Stromal cell of bone marrow (primary cell): ENCODE measurements at regions not wholly inside any gene's neighbourhood (a gene's known extent, or its start where the extent isn't known, plus 50 kb on each side); places are given as distances from the start of the nearest gene placed in this dataset.
"Not testable (repeated sequence)": the region's sequence is repeated elsewhere in the genome, so short reads cannot be mapped to it uniquely, and the experiment has no call there.

ENCODE experiments used
- DNase-seq: peaks from one replicate; pipeline ENCODE4 v3.0.0-alpha.2; 2012; ENCODE audit warnings: low read depth

DNA sequence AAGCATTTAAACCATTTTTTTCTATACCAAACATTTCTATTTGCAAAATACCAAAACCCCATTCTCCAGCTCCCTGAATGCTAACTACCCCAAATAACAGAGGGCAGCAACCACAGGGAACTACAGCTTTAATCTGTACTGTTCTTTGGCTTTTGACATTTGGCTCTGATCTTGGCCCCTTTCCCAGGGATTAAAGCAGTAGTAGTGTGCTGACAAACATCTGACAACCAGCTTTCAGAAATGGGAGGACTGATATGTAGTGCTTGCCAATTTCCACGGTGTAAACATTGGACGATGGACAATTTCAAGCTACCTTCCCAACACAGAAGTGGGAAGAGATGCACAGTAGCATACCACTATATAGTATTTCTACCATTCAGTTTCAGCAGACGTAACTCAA is 88.4 kb upstream of the TEAD1 start:
- no peak for DNase-seq

DNA sequence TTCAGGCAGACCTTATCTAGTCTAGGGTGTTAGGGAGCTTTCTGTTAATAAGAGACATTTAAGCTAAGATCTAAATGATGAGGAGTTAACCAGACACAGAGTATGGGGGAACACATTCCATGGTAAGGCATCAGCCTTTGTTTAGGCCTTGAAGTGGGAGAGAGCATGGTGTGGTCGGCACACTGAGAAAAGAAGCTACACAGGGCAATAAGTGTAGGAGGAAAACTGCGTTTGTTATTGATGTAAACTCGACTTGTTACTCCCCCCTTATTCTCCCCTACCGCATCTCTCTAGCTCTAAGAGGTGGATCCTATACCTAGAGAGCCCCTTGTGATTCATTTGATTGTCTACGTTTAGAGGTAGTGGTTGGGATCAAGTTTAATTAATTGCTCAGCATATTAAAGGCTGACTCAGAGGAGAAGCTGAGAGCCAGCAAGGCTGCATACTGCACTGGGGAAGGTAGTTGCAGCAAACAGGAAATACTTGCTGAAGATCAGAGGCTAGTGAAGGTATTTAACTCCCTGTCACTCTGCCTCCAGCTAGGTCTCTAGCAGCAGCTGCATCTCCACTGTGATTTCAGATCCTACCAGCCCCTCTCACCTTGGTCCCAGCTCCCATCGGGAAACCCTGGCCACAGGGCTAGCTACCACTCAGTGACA is 86.8 kb upstream of the TEAD1 start:
- no peak for DNase-seq

DNA sequence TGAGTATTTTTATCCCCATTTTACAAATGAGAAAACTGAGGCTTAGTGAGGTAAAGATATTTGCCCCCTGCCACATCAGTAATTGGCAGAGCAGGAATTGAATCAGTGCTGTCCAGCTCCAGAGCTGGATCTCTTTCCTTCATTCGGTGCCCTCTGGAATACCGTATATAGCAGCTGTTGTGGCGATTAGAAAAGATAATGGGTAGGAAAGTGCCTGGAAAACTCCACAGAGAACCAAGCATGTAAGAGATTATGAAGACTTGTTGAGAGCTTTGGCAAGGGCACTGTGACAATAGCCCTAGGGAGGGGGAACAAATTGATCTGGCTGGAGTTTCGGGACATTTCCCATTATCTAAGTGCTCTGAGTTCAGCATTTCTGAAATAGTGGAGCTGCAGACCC is 82.5 kb upstream of the TEAD1 start:
- DNase-seq, result no peak

DNA sequence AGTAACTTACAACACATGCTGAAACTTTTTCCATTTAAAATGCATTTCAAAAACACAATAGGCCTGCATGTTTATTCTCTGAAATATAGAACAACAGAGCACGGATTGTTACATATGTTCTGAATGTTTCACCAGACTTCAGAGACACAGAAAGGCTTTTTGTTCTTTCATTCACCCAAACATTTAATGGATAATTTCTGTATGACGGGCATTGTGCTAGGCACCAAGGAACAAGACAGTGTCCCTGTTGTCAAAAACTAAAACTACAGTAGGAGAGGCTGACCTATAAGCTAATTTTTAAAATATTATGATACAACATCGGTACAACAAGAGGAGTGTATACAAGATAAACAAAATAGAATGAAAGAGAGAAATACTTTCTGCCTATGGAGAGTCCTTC is 81.9 kb upstream of the TEAD1 start:
- DNase-seq, result no peak

DNA sequence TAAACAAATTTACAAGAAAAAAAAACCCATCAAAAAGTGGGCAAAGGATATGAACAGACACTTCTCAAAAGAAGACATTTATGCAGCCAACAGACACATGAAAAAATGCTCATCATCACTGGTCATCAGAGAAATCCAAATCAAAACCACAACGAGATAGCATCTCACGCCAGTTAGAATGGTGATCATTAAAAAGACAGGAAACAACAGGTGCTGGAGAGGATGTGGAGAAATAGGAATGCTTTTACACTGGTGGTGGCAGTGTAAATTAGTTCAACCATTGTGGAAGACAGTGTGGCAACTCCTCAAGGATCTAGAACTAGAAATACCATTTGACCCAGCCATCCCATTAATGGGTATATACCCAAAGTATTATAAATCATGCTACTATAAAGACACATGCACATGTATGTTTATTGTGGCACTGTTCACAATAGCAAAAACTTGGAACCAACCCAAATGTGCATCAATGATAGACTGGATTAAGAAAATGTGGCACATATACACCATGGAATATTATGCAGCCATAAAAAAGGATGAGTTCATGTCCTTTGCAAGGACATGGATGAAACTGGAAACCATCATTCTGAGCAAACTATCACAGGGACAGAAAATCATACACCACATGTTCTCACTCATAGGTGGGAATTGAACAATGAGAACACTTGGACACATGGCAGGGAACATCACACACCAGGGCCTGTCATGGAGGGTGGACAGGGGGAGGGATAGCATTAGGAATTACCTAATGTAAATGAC is 79.0 kb upstream of the TEAD1 start:
- not testable (repeated sequence) for DNase-seq

DNA sequence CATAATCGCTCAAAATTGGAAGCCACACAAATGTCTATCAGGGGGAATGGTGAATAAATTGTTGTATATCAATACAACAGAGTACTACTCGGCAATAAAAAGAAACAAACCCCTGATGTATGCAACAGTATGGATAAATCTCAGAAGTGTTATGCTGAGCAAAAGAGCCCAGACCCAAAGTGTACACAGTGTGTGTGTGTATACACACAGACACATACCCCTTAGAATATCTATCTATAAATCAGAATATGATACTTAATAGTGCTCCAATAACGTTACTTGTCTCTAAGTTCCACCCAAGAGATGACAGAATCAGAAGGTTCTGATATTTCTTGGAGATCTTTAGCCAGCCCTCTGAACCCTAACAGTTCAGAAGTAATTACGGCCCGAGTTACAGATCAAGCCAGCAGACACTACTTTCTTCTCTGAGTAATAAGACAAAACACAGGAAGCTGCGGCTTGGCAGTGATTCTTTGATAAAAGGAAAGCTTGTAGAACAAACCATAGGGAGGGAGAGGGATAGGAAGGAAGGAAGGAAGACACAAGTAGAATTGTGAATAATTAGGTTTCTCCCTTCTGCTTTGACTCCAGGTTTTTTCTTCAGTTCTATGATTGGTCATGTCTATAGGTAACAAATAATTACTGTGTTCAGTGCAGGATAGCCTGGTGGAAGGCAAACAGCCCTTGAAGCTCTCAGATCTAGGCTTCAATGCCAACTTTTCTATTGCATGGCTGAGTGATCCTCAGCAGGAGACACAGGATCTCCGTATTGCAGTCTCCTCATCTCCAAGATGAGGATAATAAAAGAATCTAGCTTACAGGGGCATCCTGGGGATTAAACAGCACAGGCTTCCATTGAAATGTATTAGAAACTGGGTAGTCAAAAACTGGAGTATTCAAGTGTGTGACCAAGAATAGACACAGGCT is 75.6 kb upstream of the TEAD1 start:
- DNase-seq, result no peak

DNA sequence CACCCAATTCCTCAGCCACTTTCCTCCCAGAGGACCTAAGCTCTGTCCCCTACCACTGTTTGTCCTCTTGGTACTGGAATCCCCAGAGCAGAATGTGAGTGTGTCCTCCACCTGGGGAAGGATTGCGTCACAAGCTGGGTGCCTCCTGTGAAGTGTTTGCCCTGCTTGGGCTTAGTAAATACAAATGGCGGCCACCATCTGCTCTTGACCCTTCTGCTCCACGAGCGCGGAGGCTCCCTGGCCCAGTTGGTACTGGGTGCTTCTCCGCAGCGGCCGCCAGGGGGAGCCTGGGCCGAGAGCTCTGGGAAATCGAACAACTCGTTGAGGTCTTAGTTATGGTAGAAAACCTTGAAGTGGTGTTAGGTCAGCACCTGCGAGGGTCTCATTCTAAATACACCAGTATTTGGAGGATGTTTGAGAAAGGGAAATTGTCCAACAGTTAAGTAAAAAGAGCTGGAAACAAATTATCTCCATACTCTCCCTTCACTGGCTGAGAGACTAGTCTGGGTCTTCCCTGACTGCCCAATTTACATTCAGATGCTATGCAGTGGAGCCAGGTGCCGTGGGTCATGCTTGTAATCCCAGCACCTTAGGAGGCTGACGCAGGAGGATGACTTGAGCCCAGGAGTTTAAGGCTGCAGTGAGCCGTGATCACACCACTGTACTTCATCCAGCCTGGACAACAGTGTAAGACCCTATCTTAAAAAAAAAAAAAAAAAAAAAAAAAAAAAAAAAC is 74.6 kb upstream of the TEAD1 start:
- DNase-seq, result no peak

DNA sequence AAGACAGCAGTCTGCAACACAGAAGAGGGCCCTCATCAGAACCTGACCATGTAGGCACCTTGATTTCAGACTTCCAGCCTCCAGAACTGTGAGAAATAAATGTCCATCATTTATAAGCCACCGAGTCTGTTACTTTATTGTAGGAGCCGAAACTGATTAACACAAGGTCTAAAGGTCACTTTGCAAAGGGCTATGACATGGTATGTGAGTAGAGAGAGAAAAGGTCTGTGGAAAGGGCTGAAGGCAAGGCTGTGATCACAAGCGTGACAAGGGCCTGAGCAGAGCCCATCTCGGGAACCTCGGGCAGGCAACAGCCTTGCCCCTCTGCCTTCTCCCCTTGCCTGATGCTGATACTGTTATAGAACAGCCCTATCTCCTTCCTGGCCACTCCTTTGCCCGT is 73.4 kb upstream of the TEAD1 start:
- DNase-seq, result no peak

DNA sequence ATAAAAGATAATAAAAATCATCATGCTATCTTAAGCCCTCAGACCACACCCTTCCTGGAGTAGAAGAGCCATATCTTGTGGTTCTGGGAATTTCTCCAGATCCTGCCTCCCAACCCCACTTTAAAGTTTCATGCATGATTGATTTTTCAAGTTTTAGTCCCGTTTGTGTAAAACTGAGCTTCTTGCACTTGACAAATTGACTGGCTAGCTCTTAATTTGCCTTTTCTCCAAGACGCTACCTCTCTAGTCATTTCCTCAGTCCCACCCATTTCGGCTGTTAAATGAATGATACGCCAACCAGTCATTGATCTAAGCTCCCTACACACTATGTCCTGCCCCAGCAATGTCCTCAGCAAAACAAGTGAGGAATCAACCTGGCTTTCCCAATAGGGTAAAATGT is 71.8 kb upstream of the TEAD1 start:
- DNase-seq, result no peak

DNA sequence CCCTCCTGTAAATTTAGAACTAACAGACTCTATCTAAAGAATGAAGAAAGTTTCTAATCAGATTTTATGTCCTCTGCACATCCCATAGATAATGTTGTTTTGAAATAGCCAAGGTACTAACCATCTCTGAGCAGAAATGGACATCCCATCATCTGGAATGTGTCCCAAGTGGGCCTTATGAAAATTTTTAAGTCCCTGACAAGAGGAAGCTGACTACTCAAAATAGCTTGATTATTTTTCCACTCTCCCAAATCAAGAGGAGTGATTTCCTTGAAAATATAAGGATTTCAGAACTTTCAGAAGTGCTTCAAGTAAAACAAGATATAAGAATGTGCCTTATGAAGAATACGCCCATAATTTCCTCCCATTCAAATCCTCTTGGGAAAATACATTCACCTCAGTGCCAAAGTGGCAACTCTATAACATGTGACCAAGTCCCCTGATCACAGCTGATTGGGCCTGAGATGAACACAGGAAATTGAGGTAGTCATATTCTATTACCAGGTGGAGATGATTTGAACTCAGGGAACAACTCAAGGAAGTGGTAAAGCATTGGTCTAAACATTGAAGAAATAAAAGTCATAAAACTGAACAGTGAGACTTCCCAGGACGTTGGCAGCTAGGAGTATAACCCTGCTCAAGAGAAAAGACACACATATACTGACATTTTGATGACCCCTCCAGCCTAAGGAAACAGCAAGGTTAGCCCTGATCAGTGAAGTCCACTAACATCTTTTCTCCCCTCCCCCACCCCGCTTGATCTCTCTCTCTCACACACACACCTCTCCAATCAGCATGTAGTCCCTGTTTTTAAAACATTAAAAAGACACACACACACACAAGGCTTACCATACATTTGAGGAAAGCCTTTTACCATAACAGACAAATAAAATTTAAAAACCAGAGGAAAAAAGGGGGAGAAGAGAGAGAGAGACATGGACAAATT is 70.8 kb upstream of the TEAD1 start:
- DNase-seq, result no peak

DNA sequence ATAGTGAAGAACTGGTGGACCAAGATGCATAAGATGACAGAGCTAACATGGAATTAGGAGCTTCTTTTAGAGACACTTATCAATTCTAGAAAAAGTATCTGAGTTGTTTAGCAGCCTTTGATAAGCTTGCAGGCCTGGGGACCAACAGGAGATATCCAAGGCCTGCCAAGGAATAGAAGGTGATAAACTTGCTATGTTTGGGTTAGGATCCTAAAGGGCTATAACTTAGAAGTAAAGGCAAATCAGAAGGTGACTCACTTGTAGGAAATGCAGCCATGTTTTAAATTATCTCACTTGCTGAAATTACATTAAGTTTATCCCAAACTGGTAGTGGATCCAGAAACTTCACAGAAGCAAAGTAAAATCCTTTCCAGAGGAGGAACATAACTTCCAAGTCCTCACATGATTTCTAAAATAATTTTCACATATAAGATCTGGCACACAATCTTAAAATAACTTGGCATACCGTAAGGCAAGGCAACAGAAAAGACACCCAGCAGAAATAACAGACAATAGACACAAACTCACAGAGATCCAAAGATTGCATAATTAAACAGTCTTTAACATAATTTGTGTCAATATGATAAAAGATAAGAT is 69.6 kb upstream of the TEAD1 start:
- no peak for DNase-seq

DNA sequence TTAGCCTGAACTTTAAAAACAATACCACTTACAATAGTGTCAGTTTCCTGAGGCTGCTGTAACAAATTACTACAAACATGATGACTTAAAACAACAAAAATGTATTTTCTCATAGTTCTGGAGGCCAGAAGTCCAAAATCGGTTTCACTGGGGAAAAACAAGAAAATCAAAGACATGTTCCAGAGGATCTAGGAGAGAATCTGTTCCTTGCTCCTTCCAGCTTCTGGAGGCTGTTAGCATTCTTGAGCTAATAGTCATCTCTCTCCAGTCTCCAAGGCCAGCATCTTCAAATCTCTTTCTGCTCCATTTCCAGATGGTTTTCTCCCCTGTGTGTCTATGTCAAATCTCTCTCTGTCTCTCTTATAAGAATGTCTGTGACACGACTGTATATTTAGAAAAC is 67.6 kb upstream of the TEAD1 start:
- DNase-seq, result peak; percentile 64

DNA sequence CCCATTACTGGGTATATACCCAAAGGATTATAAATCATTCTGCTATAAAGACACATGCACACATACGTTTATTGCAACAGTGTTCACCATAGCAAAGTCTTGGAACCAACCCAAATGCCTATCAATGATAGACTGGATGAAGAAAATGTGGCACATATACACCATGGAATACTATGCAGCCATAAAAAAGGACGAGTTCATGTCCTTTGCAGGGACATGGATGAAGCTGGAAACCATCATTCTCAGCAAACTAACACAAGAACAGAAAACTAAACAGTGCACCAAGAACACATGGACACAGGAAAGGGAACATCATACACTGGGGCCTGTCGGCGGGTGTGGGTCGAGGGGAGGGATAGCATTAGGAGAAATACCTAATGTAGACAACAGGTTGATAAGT is 65.5 kb upstream of the TEAD1 start:
- not testable (repeated sequence) for DNase-seq

DNA sequence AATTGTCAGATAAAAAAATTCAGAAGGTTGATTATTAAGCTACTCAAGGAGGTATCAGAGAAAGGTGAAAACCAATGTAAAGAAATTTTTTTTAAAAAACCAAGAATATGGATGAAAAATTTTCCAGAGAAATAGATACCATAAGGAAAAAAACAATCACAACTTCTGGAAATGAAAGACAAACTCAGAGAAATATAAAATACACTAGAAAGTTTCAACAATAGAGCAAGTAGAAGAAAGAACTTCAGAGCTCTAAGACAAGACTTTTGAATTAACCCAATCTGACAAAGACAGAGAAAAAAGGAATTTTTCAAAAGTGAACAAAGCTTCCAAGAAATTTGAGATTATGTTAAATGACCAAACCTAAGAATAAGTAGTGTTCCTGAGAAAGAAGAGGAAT is 62.9 kb upstream of the TEAD1 start:
- DNase-seq, result no peak

DNA sequence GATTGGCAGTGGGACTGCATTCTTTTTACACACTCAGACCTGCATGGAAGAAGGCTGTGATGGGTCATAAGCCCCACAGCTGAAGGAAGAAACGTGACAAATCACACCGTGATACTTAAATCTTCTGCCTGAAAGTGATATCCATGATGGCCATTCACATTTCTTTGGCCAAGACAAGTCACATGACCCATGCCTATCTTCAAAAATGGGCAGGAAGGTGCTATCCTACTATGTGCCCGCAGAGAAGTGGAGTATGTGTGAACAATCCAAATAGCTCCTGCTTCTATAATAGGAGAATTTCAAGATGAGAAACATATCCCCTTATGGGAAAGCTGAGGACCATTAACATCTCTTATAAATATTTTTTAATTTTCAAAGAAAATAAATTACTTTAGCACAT is 56.6 kb upstream of the TEAD1 start:
- DNase-seq, result no peak

DNA sequence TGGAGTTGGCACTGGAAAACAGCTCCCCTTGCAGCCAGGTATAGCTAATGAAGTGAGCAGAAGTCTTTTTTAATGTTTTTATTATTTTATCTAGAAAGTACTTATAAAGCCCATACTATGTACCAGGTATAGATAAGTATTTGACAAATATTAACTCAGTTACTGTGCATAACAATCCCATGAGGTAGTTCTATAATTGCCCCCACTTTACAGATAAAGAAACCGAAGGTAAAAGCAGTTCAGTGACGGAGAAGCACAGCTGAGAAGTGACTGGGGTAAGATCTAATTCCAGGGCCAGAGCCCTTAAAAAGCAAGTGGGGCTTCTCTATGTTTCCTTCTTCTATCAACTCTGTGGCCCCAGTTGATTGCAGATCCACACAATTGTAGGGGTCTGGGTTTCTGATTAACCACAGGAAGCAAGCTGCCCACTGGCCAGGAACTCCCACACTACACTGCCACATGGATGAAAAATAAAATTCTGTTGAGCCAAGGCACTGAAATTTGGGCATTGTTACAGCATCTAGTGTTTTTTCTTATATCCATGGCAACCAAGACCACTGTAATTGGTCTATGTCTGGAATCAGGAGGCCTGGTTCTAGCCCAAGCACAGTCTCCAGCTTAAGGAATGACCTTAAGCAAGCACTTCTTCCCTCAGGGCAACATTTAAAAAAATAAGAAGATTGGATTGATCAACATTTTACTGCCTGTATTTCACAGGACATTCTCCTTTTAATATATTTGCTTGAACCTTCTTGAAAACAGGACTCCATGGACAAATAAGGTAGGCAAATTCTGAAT is 55.3 kb upstream of the TEAD1 start:
- no peak for DNase-seq

DNA sequence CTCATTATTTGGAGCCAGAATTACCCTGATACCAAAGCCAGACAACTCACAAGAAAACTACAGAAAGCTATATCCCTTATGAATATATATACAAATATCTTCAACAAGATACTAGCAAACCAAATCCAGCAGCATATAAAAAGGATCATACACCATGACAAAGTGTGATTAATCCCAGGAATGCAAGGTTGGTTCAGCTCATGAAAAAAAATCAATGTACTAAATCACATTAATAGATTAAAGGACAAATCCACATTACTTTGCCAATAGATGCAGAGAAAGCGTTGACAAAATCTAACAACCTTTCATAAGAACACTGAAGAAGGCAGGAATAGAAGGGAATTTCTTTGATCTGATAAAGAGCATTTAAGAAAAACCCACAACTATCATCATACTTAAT is 50.4 kb upstream of the TEAD1 start:
- DNase-seq, result no peak
